Neural cell (in vitro differentiated cells): ENCODE measurements at regions not wholly inside any gene's neighbourhood (a gene's known extent, or its start where the extent isn't known, plus 50 kb on each side); places are given as distances from the start of the nearest gene placed in this dataset.

ENCODE experiments used
- EP300 ChIP-seq: fragments of 450-650 bp; conservative IDR thresholded peaks from 2 replicates; pipeline ENCODE4 v1.6.1; 2014; ENCODE audit warnings: antibody characterized with exemption, mild to moderate bottlenecking, moderate library complexity; ENCODE audit not compliant: poor library complexity, severe bottlenecking
- EZH2 ChIP-seq: fragments of 200-600, 300-800 bp; shearing (Covaris generic), sonication (generic); IDR thresholded peaks from 2 replicates; pipeline ENCODE4 v1.6.1; 2014; ENCODE audit warnings: antibody characterized with exemption, low read length, borderline replicate concordance, mild to moderate bottlenecking; ENCODE audit not compliant: insufficient read depth, poor library complexity, severe bottlenecking
- POLR2AphosphoS5 ChIP-seq: IDR thresholded peaks from 2 replicates; pipeline ENCODE4 v1.6.1; 2012
- TAF1 ChIP-seq: IDR thresholded peaks from 2 replicates; pipeline ENCODE4 v1.6.1; 2012; ENCODE audit warnings: low read depth
- TF ChIP-seq, protein P1 (sequence below): fragments of 450-650 bp; IDR thresholded peaks from 2 replicates; pipeline ENCODE4 v1.5.1; 2014; ENCODE audit warnings: antibody characterized with exemption, mild to moderate bottlenecking, moderate library complexity; ENCODE audit not compliant: poor library complexity, severe bottlenecking
- TF ChIP-seq, protein P2 (sequence below): IDR thresholded peaks from 2 replicates; pipeline ENCODE4 v1.6.1; 2012; ENCODE audit warnings: borderline replicate concordance

DNA sequence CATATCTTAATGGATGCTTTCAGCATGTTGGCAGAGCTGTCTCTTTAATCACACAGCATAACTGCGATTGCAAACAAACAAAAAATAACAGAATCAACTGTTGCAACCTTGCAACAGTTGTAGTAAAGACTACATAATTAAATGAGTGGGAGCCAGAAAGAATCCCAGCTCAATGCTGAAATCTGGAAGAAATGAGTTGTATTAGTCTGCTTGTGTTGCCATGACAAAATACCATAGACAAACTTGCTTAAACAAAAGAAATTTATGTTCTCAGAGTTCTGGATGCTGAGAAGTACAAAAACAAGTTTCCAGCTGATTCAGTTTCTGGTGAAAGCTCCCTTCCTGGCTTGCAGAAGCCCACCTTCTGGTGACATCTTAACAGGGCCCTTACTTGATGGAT is 260.9 kb upstream of the TUSC1 start:
- TF ChIP-seq, protein P1, sequence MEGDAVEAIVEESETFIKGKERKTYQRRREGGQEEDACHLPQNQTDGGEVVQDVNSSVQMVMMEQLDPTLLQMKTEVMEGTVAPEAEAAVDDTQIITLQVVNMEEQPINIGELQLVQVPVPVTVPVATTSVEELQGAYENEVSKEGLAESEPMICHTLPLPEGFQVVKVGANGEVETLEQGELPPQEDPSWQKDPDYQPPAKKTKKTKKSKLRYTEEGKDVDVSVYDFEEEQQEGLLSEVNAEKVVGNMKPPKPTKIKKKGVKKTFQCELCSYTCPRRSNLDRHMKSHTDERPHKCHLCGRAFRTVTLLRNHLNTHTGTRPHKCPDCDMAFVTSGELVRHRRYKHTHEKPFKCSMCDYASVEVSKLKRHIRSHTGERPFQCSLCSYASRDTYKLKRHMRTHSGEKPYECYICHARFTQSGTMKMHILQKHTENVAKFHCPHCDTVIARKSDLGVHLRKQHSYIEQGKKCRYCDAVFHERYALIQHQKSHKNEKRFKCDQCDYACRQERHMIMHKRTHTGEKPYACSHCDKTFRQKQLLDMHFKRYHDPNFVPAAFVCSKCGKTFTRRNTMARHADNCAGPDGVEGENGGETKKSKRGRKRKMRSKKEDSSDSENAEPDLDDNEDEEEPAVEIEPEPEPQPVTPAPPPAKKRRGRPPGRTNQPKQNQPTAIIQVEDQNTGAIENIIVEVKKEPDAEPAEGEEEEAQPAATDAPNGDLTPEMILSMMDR = no peak
- no peak for TF ChIP-seq POLR2AphosphoS5
- TF ChIP-seq, protein P2, sequence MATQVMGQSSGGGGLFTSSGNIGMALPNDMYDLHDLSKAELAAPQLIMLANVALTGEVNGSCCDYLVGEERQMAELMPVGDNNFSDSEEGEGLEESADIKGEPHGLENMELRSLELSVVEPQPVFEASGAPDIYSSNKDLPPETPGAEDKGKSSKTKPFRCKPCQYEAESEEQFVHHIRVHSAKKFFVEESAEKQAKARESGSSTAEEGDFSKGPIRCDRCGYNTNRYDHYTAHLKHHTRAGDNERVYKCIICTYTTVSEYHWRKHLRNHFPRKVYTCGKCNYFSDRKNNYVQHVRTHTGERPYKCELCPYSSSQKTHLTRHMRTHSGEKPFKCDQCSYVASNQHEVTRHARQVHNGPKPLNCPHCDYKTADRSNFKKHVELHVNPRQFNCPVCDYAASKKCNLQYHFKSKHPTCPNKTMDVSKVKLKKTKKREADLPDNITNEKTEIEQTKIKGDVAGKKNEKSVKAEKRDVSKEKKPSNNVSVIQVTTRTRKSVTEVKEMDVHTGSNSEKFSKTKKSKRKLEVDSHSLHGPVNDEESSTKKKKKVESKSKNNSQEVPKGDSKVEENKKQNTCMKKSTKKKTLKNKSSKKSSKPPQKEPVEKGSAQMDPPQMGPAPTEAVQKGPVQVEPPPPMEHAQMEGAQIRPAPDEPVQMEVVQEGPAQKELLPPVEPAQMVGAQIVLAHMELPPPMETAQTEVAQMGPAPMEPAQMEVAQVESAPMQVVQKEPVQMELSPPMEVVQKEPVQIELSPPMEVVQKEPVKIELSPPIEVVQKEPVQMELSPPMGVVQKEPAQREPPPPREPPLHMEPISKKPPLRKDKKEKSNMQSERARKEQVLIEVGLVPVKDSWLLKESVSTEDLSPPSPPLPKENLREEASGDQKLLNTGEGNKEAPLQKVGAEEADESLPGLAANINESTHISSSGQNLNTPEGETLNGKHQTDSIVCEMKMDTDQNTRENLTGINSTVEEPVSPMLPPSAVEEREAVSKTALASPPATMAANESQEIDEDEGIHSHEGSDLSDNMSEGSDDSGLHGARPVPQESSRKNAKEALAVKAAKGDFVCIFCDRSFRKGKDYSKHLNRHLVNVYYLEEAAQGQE = no peak
- no peak for TF ChIP-seq EZH2
- no peak for TF ChIP-seq TAF1
- no peak for TF ChIP-seq EP300
